ENCODE measurements at regions not wholly inside any gene's neighbourhood (a gene's known extent, or its start where the extent isn't known, plus 50 kb on each side); places are given as distances from the start of the nearest gene placed in this dataset.

GRCh38 chr9:93828331-93829097 is 126.6 kb downstream of the BARX1 start:
- DNase-seq = no peak

GRCh38 chr9:93827545-93828330 is 127.4 kb downstream of the BARX1 start:
- DNase-seq = peak; percentile 91

- no peak for DNase-seq
Observed at GRCh38 chr9:93826905-93827544, 128.1 kb downstream of the BARX1 start.

GRCh38 chr9:93826209-93826608 is 128.9 kb downstream of the BARX1 start:
- no peak for DNase-seq

- no peak for DNase-seq
Observed at GRCh38 chr9:93825348-93826115, 129.6 kb downstream of the BARX1 start.

GRCh38 chr9:93824386-93825294 is 130.5 kb downstream of the BARX1 start:
- no peak for DNase-seq

GRCh38 chr9:93823245-93824072 is 131.7 kb downstream of the BARX1 start:
- DNase-seq = no peak

- no peak for DNase-seq
Observed at GRCh38 chr9:93822229-93822628, 132.9 kb downstream of the BARX1 start.

- no peak for DNase-seq
Observed at GRCh38 chr9:93821307-93821703, 133.8 kb downstream of the BARX1 start.

GRCh38 chr9:93820667-93821306 is 134.4 kb downstream of the BARX1 start:
- DNase-seq = no peak

GRCh38 chr9:93819905-93820304 is 135.2 kb downstream of the BARX1 start:
- DNase-seq = no peak

GRCh38 chr9:93818827-93819472 is 136.2 kb downstream of the BARX1 start:
- no peak for DNase-seq

GRCh38 chr9:93818237-93818636 is 136.9 kb downstream of the BARX1 start:
- no peak for DNase-seq

GRCh38 chr9:93815677-93816076 is 139.5 kb downstream of the BARX1 start:
- DNase-seq = no peak

GRCh38 chr9:93815135-93815534 is 140.0 kb downstream of the BARX1 start:
- DNase-seq = no peak

- no peak for DNase-seq
Observed at GRCh38 chr9:93814077-93814956, 140.8 kb downstream of the BARX1 start.

- DNase-seq = no peak
Observed at GRCh38 chr9:93813221-93814076, 141.7 kb downstream of the BARX1 start.

- DNase-seq = no peak
Observed at GRCh38 chr9:93812410-93812668, 142.8 kb downstream of the BARX1 start.

Data from right kidney (tissue), 1 donor.